Endothelial cell of umbilical vein (primary cell): ENCODE measurements at regions not wholly inside any gene's neighbourhood (a gene's known extent, or its start where the extent isn't known, plus 50 kb on each side); places are given as distances from the start of the nearest gene placed in this dataset.

Source experiments
- CTCF ChIP-seq, 2 donors: IDR thresholded peaks; 1 replicate in 1 of 2; 2 replicates in 1 of 2; pipeline ENCODE4 v1.5.1; 2011; ENCODE audit warnings: low read length in 2 of 2, mild to moderate bottlenecking in 2 of 2, moderate library complexity in 2 of 2, control low read depth in 1 of 2, inconsistent platforms in 1 of 2, low read depth in 1 of 2; ENCODE audit not compliant: insufficient read depth in 1 of 2; ENCODE audit errors: extremely low read depth in 1 of 2
- FOS ChIP-seq: IDR thresholded peaks from 2 replicates; pipeline ENCODE4 v1.6.1; 2011; ENCODE audit warnings: mild to moderate bottlenecking, low read length, moderate library complexity, borderline replicate concordance; ENCODE audit not compliant: insufficient read depth
- JUN ChIP-seq: IDR thresholded peaks from 2 replicates; pipeline ENCODE4 v1.6.1; 2011; ENCODE audit warnings: borderline replicate concordance, low read depth; ENCODE audit not compliant: insufficient read length, insufficient read depth
- POLR2AphosphoS5 ChIP-seq: IDR thresholded peaks from 2 replicates; pipeline ENCODE4 v1.6.1; 2012; ENCODE audit warnings: low read depth, mild to moderate bottlenecking, control low read depth, low read length, moderate library complexity; ENCODE audit not compliant: insufficient read depth

GRCh38 chr3:132267391-132267993 is 49.7 kb upstream of the ACP3 start:
- no peak for TF ChIP-seq CTCF (IDR thresholded peaks at IDR 0.05; ENCODE audit: extremely low read depth in 1 of 2, insufficient read depth in 1 of 2, low read depth in 1 of 2, low read length in 2 of 2)
- no peak for TF ChIP-seq JUN
- no peak for TF ChIP-seq POLR2AphosphoS5
- no peak for TF ChIP-seq FOS
